Hepatocyte (in vitro differentiated cells): ENCODE measurements at regions not wholly inside any gene's neighbourhood (a gene's known extent, or its start where the extent isn't known, plus 50 kb on each side); places are given as distances from the start of the nearest gene placed in this dataset.

ENCODE experiments used
- CTCF ChIP-seq: fragments of 200-600 bp; sonication (generic); IDR thresholded peaks from 2 replicates; pipeline ENCODE4 v1.5.1; 2016; ENCODE audit warnings: antibody characterized with exemption, mild to moderate bottlenecking; ENCODE audit not compliant: poor library complexity
- EZH2 ChIP-seq: fragments of 200-600 bp; sonication (generic); IDR thresholded peaks from 2 replicates; pipeline ENCODE4 v1.6.1; 2016; ENCODE audit warnings: antibody characterized with exemption, mild to moderate bottlenecking, borderline replicate concordance

- TF ChIP-seq CTCF: no peak
- no peak for TF ChIP-seq EZH2
Observed at GRCh38 chr4:177785000-177785399, 342.8 kb upstream of the AGA start.
